Thyroid gland (tissue), 4 donors: ENCODE measurements at regions not wholly inside any gene's neighbourhood (a gene's known extent, or its start where the extent isn't known, plus 50 kb on each side); places are given as distances from the start of the nearest gene placed in this dataset.

Experiments
- POLR2A ChIP-seq, 2 donors: fragments of 450-650 bp; IDR thresholded peaks; one replicate each; pipeline ENCODE4 v1.6.1; 2017; ENCODE audit warnings: antibody characterized with exemption in 2 of 2, mild to moderate bottlenecking in 2 of 2, moderate library complexity in 1 of 2
- TF ChIP-seq, protein P1 (sequence below), 6 experiments: fragments of 200-600 bp in 3 of 6; fragments of 450-650 bp in 3 of 6; sonication (generic) in 3 of 6; IDR thresholded peaks; one replicate each; pipeline ENCODE4 v1.5.1; 2016 to 2019; ENCODE audit warnings: antibody characterized with exemption in 6 of 6, mild to moderate bottlenecking in 2 of 6, inconsistent platforms in 1 of 6, moderate library complexity in 1 of 6

DNA sequence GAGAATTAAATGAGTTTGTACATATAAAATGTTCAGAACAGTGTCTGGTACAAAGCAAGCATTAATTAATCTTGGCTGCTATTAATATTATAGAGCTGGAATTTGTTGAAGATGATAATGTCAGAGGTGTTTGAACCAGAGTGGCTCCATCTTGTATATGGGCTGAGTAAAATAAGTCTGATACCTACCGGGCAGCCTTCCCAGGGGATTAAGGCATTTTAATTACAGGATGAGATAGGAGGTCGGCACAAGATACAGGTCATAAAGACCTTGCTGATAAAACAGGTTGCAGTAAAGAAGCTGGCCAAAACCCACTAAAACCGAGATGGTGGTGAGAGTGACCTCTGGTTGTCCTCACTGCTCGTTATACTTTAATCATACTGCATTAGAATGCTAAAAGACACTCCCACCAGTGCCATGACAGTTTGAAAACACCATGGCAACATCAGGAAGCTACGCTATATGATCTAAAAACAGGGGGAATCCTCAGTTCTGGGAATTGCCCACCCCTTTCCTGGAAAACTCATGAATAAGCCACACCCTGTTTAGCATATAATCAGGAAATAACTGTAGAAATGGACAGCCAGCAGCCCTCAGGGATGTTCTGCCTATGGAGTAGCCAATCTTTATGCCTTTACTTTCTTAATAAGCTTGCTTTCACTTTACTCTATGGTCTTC, 90.2 kb downstream of the PLK2 start:
- TF ChIP-seq, protein P1, sequence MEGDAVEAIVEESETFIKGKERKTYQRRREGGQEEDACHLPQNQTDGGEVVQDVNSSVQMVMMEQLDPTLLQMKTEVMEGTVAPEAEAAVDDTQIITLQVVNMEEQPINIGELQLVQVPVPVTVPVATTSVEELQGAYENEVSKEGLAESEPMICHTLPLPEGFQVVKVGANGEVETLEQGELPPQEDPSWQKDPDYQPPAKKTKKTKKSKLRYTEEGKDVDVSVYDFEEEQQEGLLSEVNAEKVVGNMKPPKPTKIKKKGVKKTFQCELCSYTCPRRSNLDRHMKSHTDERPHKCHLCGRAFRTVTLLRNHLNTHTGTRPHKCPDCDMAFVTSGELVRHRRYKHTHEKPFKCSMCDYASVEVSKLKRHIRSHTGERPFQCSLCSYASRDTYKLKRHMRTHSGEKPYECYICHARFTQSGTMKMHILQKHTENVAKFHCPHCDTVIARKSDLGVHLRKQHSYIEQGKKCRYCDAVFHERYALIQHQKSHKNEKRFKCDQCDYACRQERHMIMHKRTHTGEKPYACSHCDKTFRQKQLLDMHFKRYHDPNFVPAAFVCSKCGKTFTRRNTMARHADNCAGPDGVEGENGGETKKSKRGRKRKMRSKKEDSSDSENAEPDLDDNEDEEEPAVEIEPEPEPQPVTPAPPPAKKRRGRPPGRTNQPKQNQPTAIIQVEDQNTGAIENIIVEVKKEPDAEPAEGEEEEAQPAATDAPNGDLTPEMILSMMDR (IDR thresholded peaks at IDR 0.05), result no peak
- no peak for TF ChIP-seq POLR2A (IDR thresholded peaks at IDR 0.05)
